Upper lobe of left lung (tissue), 4 donors: ENCODE measurements at regions not wholly inside any gene's neighbourhood (a gene's known extent, or its start where the extent isn't known, plus 50 kb on each side); places are given as distances from the start of the nearest gene placed in this dataset.

Source experiments
- POLR2A ChIP-seq, 4 donors: fragments of 450-650 bp; IDR thresholded peaks; one replicate each; pipeline ENCODE4 v1.5.1; 2016 to 2017; ENCODE audit warnings: antibody characterized with exemption in 4 of 4, mild to moderate bottlenecking in 2 of 4
- POLR2AphosphoS5 ChIP-seq, 2 donors: sonication (generic); formaldehyde crosslinking; IDR thresholded peaks; one replicate each; pipeline ENCODE4 v1.5.1; 2017; ENCODE audit warnings: antibody characterized with exemption in 2 of 2
- TF ChIP-seq, protein P1 (sequence below), 6 experiments: fragments of 450-650 bp in 4 of 6; fragments of 200-600 bp in 2 of 6; sonication (generic) in 2 of 6; IDR thresholded peaks; one replicate each; pipeline ENCODE4 v1.5.1; 2016 to 2019; ENCODE audit warnings: antibody characterized with exemption in 6 of 6

DNA sequence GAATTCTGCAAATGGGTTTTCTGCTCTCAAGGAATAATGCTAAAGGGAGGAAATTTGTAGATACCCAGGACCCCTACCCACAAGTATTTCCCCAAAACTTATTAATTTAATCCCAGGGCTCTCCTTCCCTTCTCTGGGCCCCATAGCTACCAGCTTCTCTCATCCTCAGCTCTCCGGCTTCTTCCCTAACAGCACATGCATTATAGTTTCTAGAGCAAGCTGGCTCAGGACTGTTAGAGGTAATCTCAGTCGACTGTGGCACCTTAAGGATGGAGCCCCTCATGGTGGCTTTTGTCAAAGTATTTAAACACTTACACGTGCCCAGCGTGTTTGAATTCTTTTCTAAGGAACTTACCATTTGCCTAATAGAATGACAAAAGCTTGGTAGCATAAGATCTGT, 252.5 kb upstream of the GAS1 start:
- TF ChIP-seq, protein P1, sequence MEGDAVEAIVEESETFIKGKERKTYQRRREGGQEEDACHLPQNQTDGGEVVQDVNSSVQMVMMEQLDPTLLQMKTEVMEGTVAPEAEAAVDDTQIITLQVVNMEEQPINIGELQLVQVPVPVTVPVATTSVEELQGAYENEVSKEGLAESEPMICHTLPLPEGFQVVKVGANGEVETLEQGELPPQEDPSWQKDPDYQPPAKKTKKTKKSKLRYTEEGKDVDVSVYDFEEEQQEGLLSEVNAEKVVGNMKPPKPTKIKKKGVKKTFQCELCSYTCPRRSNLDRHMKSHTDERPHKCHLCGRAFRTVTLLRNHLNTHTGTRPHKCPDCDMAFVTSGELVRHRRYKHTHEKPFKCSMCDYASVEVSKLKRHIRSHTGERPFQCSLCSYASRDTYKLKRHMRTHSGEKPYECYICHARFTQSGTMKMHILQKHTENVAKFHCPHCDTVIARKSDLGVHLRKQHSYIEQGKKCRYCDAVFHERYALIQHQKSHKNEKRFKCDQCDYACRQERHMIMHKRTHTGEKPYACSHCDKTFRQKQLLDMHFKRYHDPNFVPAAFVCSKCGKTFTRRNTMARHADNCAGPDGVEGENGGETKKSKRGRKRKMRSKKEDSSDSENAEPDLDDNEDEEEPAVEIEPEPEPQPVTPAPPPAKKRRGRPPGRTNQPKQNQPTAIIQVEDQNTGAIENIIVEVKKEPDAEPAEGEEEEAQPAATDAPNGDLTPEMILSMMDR (IDR thresholded peaks at IDR 0.05) = no peak
- no peak for TF ChIP-seq POLR2A (IDR thresholded peaks at IDR 0.05)
- TF ChIP-seq POLR2AphosphoS5 (IDR thresholded peaks at IDR 0.05) = no peak
